HL-60 (cell line): ENCODE measurements at regions not wholly inside any gene's neighbourhood (a gene's known extent, or its start where the extent isn't known, plus 50 kb on each side); places are given as distances from the start of the nearest gene placed in this dataset.

ENCODE experiments used
- DNase-seq, 2 experiments: peaks; one replicate each; pipeline ENCODE4 v3.0.0-alpha.2; 2010 to 2020; ENCODE audit warnings: low read depth in 1 of 2, low spot score in 1 of 2
- H3K27ac ChIP-seq: fragments of 250-450 bp; sonication (Bioruptor Pico); replicated peaks from 2 replicates; pipeline ENCODE4 v1.5.1; 2020; ENCODE audit warnings: mild to moderate bottlenecking, moderate library complexity
- H3K27me3 ChIP-seq: fragments of 250-450 bp; sonication (Bioruptor Pico); 2 replicates; pipeline ENCODE4 v1.5.1; 2021; ENCODE audit warnings: mild to moderate bottlenecking, moderate library complexity; ENCODE audit not compliant: insufficient read depth, poor library complexity, severe bottlenecking
- H3K4me3 ChIP-seq: replicated peaks from 2 replicates; pipeline ENCODE4 v1.5.1; 2011; ENCODE audit warnings: mild to moderate bottlenecking, control low read depth, low read length; ENCODE audit not compliant: insufficient read depth
- CTCF ChIP-seq: IDR thresholded peaks from one replicate; pipeline ENCODE4 v1.5.1; 2011; ENCODE audit warnings: low read length, control low read depth, inconsistent platforms; ENCODE audit not compliant: insufficient read depth
- GABPA ChIP-seq: IDR thresholded peaks from 2 replicates; pipeline ENCODE4 v1.6.1; 2012; ENCODE audit warnings: low read depth
- POLR2AphosphoS5 ChIP-seq: IDR thresholded peaks from 2 replicates; pipeline ENCODE4 v1.6.1; 2012; ENCODE audit warnings: low read depth
- REST ChIP-seq: IDR thresholded peaks from 2 replicates; pipeline ENCODE4 v1.6.1; 2012; ENCODE audit warnings: low read depth; ENCODE audit not compliant: insufficient replicate concordance
- SPI1 ChIP-seq: IDR thresholded peaks from 2 replicates; pipeline ENCODE4 v1.6.1; 2012; ENCODE audit warnings: low read depth, mild to moderate bottlenecking, borderline replicate concordance

GRCh38 chr12:89948271-89949175, 239.9 kb upstream of the ATP2B1 start:
- Histone ChIP-seq H3K27me3 (no peaks in the 10 kb centered on the region), H3K4me3 (no peak overlapping the region), H3K27ac (no peak overlapping the region)
- no peak for TF ChIP-seq SPI1
- no peak for TF ChIP-seq REST
- TF ChIP-seq GABPA: no peak
- DNase-seq: no peak

DNA sequence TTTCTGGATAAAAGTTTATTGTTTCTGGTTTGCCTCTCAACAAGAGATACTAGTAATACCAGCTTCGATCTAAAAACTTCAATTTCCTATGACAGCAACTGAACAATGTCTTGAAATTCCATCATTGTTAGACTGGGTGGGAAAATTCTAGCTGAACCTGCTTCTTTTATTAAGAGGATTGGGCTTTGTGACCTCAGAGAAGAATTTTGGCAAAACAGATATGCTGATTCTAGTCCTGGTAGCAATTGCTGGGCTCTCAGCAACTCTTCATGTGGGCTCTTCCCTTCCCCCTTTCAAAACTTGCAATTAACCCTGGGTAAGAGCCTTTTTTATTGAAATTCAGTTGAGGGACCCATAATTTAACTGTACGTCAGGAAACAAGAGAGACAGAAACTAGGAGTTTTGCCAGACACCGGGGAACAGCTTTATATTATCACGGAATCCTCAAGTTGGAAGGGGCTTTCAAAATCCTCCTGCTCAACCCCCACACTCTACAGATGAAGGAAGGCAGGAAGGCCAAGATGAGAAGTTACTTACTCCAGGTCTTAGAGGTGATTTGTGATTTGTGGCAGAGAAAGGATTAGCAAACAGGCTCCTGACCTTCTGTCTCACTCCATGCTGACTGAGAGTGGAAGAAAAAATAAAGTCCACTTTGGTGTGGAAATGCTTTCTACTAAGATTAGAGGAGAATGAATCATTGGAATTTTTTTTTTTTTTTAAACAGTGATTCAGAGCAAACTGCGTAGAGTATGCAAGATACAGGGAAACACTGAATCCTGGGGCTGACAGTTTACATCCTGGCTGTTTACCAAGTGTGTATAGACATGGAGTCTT, 239.0 kb upstream of the ATP2B1 start:
- H3K27me3 ChIP-seq: no peaks in the 10 kb centered on the region
- H3K4me3 ChIP-seq: no peak overlapping the region
- TF ChIP-seq REST (no peak), CTCF (no peak), SPI1 (no peak), GABPA (no peak), POLR2AphosphoS5 (no peak)
- DNase-seq: no peak
- H3K27ac ChIP-seq: no peak overlapping the region

DNA sequence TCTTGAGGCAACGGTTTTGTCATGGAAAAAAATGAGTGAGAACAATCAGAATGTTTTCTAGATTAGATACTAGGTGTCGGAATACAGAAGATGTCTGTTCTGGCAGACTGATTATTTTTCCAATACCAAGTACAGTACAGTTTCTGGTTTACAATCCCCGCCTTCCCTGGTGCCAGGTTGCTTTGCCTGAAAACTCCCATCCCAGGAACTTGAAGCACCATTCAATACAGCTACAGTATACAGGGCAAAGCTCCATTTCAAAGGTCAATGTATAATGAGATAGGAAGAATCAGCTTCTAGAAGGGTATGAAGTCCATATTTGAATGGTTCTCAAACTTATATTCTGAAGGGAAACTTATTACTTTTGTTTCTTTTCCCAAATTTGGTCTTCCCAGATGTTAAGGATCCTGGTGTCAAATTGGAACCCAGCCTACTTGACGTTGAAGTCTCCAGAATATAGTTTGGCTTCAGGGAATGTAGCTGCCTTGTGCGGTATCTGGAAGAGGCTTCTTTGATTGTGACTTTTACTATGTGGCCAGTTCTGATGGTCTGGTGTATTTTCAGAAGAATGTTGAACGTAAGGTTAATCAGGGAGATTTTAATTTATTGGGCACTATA, 238.0 kb upstream of the ATP2B1 start:
- Histone ChIP-seq H3K27ac (no peak overlapping the region), H3K4me3 (no peak overlapping the region), H3K27me3 (no peaks in the 10 kb centered on the region)
- TF ChIP-seq GABPA (no peak), REST (no peak), CTCF (no peak), SPI1 (no peak), POLR2AphosphoS5 (no peak)
- DNase-seq: no peak
